Urothelium cell line (cell line): ENCODE measurements at regions not wholly inside any gene's neighbourhood (a gene's known extent, or its start where the extent isn't known, plus 50 kb on each side); places are given as distances from the start of the nearest gene placed in this dataset.

ENCODE experiments used
- DNase-seq: peaks from one replicate; pipeline ENCODE4 v3.0.0; 2011; ENCODE audit warnings: low spot score, mixed read lengths
- FAIRE-seq: peaks from 2 replicates; lab custom pipeline; 2011; peaks lifted over from hg19 to GRCh38; lab: Jason Lieb, UNC

DNA sequence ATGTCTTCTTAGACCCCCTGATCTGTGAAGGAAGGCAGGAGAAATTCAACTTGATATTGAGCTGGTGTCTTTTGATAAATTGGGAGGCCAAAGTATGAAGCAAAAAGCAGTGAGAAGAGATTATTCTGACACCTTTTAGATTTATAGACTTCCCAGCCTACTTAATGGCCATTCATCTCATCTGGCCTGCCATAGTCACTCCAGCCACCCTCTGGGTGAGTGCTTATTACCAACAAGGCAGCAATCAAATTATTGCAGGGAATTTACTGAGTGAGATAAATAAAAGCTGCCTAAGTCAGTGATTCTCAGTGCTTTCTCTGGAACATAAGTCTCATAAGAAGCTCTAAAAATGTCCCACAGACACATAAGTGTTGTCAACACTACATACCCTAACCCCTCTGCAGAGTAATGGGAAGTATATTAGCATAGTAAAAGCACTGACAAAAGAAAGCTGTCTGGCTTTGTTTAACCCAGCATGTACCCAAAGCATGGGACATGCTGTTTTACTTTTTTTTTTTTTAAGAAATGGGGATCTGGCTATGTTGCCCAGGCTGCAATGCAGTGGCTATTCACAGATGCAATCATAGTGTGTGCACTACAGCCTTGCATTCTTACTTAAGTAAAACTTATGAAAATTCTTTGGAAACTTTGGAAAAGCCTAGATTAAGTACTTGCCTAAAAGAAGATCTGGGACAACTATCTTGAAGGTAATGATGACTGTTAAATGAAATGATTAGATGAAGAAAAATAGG is 725.3 kb downstream of the TUSC7 start:
- FAIRE-seq (no peak), DNase-seq (no peak)

DNA sequence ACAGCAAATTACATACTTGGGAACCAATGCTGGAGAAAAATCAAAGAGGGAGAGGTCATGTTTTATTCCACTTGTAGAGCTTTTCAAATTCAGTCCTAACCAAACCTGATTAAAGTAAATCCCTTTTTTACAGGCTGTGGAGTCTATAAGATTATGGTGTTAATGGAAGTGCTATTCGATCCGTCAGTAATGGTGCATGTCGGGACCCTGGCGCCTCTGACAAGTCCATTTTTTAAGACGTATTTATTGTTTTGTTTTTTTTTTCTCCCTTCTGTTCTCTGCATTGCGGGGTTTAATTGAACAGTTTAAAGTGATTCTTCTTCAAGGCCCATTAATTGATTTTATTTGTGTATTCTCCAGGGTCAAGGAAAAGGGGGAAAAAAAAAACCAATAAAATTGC is 725.9 kb downstream of the TUSC7 start:
- FAIRE-seq, result no peak
- no peak for DNase-seq

DNA sequence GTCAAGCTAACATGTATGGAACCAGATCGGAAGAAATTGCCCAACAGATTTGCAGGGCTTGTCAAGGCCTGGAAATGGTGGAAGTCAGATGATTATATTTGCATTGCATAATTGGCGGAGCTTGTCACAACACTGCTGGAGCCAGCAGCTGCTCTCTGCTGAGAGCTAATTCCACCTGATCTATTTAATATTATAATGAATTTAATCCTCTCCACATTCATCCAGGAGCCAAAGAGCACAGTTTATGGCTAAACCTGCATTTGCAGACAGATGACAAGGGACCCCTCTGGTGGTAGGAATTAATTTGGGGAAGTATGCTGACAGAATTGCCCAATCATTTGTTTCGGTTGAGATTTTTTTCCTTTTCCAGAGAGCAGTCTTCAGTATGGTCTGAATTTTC is 730.2 kb downstream of the TUSC7 start:
- DNase-seq (peak; percentile 12), FAIRE-seq (no peak)

DNA sequence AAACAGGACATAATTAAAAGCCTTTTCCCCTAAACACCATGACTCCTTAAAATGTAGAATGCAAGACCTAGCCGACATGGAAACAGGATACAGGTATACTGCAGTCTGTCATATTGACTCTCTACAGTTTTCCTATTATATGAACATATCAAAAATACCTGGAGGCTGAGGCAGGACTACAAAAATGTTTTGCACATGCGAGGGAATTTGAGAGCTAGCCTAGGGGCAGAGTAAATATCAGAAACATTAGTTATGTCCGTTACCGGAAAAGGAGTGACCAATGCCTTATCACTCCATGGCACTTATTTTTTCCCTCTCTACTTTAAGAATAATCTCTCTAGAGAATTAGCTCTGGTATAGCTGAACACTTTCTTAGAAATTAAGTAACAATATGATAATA is 732.3 kb downstream of the TUSC7 start:
- FAIRE-seq, result no peak
- no peak for DNase-seq

DNA sequence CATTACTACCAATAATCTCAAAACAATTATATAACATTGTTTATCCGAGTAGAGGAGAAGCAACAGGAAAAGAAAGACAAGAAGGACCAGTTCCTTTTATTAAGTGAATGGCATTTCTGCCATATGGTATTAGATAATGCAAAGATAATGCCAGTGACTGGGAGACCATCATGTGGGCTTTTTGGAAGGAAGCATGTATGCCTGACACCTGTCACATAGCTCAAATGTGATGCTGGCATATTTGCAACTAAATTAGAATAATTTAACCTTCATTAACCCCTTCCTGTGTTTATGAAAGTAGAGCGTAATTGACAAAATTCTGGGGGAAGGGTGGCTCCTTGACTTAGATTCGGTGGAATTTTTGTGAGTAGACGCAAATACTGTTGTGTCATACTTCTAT is 733.0 kb downstream of the TUSC7 start:
- FAIRE-seq (no peak), DNase-seq (no peak)

DNA sequence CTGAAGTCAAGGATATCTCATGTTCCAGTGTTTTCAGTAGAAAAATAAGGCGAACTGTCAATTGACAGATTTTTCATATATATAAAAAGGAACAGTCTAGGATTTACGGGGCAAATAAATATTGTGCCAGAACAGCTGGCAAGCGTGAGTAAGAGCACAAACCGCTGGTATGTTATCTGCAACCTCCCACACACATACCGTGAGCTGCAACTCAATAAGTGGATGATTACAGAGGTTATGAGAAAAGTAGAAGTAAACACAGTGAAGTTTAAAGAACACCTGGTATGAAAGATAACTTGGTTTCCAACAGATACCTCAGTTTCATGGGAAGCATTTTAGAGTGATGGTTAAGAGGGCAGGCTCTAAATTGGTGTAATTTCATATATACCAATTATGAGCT is 733.4 kb downstream of the TUSC7 start:
- FAIRE-seq (no peak), DNase-seq (peak; percentile 30)

DNA sequence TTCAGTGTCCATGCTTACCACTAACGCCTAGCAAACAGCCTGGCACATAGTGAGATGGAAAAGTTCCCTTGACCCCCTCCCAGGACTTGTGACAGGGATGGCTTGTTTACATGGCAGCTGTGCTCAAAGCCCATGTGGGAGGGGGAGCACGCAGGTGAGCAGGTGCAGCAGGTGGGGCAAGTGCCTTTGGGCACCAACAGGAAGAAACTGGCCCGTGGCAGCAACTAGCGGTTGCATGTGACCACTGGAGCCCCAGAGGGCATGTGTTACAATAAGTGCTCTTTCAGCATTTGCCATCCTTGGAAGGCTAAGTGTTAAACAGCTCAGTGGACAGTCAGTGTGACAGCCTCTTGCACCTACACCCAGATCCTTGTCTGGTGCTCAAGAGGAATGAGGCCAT is 734.6 kb downstream of the TUSC7 start:
- DNase-seq (no peak), FAIRE-seq (no peak)

DNA sequence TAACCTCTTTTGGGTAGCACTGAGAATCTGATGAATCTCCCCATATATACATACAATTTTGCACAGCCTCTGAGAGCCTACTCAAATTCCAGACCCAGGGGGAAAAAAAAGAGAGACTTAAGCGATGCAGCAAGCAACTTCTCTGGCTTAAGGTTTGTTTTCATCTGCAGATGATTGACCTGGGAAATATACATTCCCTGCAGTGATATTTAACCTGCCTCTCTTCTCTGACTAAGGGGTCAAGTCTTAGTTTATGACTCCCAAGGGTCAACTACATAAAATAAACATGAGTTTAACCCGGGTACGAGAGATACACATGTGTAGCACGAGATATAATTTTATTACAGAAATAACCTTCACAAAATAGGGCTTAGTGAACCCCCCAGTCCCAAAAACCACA is 737.8 kb downstream of the TUSC7 start:
- FAIRE-seq (no peak), DNase-seq (no peak)

DNA sequence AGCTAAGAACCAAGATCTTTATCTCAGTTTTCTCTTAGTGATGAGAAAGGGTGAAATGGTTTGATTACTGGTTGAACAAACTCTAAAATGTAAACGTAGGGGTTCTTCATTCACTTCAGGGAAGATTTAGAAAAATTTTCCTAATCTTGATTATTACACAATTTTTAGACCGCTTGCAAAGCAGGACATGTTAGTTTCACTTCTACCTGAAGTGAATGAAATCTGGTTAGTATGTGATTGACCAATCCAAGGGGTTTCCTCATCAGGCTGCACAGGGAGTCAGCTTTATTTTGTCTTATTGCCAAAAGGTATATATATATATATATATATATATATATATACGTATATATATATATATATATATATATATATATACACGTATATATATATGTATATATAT is 740.4 kb downstream of the TUSC7 start:
- FAIRE-seq (no peak), DNase-seq (no peak)

DNA sequence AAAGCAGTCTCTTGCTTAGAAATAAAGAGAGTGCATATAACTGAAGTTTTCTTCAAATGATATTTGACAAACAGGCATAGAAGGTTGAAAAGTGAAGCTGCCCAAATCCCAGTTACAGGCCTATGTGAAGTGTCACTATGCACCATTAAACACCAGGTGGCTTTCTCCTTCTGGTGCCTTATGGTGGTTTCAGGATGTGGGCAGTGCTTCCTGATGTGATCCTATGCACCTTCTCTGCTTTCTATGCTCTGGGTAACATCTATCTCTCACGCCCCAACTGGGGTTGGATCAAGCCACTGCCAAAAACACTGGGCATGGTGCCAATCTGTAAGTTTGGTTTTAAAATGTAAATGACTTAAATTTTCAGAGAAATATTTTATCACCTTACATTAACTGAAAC is 744.7 kb downstream of the TUSC7 start:
- DNase-seq (no peak), FAIRE-seq (no peak)

DNA sequence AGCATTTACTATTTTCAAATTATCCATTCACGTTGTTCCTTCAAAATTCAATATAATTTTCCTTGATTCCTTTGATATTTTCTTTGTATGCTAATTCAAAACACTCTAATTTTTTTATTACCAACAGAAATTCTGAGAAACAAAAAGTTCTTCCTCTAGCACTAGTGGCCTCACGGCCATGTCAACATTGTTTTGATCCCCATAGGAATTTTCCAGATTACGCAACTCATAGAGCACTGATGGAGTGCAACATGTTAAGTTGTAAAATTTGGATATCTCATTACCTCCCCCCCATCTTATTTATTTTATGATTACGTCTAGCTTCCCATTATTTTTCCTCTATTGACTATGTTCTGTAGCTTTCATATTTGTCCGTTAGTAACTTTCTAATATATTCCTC is 745.3 kb downstream of the TUSC7 start:
- DNase-seq, result no peak
- FAIRE-seq, result no peak

DNA sequence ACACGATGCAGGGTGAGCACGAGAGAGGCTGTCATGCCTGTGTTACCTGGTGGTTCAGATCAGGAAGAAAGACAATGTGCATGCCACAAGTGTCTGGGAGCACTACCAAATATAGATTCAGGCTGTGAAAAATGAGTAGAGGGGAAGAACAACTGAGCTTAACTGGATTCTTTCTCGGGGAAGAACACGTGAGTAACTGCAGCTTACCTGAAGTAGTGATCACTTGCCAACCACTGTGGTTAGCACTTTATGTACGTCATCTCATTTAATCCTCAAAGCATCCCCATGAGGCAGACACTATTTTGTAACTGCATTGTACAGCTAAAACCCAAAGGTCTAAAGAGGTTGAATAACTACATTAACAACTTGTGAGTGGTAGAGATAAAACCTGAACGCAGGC is 746.2 kb downstream of the TUSC7 start:
- FAIRE-seq (peak; percentile 53), DNase-seq (no peak)

DNA sequence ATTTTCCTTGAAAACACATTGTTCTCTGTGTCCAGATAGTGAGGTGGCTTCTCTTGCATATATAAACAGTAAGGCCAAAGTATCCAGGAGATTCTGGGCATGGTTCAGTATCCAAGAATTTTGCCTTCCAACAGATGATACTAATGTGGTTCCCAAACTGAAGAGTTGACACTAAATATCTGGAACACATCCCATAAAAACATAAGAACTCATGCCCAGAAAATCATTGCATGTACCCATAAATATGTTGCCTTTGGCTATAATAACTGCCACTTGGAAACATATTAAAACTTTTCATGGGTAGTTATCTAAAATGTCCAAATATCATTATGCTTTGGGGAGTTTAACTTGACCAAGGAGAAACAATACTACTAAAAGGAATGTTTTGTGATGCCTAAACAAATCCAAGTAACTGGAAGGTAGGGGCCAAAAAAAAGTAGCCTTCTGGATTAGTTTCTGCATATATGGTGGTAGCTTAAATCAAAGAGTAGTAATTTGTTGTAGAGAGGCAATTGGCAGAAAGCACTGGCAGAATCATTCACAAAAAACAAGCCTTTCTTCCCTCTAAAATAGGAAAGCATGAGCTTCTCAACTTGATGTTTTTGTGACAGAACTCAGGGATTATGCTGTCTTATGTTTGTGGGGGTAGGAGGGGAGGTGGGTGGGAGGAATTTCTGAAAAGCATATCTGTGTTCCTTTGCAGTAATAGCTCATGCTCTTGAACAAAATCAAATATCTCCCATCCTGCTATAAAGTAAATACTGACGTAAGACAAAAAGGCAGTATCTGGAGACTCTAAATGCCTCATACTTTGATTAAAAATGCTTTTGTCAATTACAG is 753.9 kb downstream of the TUSC7 start:
- FAIRE-seq (no peak), DNase-seq (no peak)

DNA sequence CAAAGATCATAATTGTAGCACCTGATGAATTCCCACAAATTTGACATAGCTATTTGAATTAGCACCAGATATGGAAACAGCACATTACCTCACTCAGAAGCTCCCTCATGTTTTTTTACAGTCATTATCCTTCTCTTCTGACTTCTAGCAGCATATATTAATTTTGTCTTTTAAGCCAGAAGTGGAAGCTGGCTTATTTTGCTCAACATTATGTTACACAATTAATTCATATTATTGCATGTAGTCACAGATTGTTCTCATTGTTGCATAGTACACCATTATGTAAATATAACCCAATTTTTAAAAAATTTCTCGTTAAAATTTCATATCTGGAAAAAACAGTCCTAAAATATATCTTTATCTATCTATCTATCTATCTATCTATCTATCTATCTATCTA is 762.3 kb downstream of the TUSC7 start:
- DNase-seq (no peak), FAIRE-seq (no peak)

DNA sequence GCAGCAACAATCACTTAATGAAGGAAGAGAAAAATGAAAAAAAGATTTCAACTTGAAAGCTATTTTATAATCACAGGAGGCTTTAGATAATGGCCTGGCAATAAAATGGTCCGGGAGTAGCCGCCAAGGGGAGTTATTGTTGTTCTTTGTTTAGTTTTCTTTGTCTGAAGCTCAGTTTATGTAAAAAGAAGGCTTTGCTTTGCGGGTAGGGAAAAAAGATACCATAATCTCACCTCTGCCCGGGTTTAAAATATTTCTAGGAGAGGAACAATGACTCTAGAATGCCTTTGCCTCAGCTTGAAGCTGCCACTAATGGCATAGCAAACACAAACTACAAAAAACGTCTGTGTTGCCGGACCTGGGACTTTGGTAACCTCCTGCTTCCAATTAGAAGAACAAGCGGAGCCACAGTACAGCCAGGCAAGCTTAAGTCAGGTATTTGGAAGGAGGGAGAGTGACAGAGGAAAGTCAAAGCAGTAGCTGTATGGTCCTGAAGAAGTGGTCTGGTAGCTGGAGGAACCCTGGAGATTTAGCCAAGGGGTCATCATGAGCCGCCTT is 764.5 kb downstream of the TUSC7 start:
- no peak for DNase-seq
- FAIRE-seq, result no peak

DNA sequence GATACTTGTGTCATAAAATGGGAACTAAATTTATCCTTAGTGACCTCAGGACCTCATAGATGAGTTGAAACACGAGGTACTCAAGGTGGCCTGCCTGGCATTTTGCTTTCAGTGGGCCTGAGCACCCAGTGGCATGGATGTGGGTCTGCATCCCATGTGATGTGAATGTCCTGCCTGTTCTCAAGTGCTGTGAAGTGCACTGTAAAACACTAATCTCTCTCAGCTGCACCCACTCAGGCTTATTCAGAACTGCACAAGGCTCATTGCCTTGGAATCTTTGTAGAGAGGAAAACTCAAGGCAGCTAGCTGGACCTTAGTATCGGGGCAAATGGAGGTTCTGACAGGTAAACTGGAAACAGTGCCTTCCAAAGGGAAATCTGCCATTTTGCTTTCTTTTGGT is 767.0 kb downstream of the TUSC7 start:
- DNase-seq (no peak), FAIRE-seq (no peak)

DNA sequence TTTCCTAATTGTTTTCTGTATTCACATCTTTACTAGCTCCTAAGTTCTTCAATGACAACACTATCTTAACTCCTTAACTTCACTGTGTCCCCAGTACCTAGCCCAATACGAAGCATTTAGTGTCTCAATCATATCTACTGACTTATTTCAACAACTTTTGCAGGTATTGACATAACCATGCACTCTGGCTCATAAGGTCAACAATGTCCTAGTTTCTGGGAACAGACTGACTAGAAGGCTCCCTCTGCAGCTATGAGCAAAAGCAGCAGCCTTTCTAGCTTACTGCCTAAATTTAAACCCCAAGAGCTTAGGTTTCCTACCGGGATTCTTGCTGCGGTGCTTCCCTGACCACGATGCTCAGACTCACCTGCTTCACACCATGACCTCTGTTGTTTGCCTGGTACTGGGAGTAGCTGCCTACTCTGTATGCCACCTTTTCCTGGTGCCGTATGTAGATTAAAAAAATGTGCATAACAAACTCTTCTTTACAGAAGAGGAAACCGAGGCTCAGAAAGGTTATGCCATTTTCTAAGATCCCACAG is 767.7 kb downstream of the TUSC7 start:
- FAIRE-seq (no peak), DNase-seq (no peak)

DNA sequence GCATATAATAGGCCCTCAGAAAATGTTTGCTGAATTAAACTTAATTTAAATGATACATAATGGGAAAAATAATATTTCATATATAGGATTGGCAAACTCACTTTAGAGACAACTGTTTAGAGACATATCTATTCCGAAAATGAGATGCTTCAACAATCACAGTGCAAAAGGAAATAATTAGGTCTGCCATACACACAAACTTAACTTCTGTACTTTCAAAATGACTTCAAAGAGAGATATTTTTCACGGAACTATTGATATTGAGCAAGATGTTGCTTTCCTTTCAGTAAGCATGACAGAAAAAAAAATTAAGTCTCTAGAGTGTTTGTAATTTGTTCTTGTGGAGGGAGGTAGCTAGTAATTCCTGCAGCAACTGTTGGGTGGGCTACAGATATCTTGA is 769.5 kb downstream of the TUSC7 start:
- FAIRE-seq, result no peak

DNA sequence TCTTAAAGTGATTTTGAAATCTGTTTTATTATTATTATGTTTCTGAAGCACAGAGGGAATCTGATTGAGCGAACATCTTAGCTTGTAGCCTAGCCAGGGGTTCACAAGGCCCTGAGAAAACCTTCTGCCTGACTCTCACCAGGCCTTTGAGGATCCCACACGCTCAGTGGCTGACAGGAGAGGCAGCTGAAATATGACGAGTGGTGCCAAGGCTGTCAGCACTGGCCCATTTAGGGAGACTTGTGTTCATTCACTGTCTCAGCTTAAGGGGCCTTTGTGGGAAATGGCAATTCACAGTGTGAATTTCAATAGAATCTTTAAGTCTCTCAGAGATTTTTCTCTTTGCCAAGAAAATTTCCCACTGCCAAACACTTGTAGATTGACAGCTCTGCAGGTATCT is 770.9 kb downstream of the TUSC7 start:
- no peak for DNase-seq
- no peak for FAIRE-seq

More for the DNA sequence above, 769.5 kb downstream of the TUSC7 start:
- DNase-seq, result no peak

DNA sequence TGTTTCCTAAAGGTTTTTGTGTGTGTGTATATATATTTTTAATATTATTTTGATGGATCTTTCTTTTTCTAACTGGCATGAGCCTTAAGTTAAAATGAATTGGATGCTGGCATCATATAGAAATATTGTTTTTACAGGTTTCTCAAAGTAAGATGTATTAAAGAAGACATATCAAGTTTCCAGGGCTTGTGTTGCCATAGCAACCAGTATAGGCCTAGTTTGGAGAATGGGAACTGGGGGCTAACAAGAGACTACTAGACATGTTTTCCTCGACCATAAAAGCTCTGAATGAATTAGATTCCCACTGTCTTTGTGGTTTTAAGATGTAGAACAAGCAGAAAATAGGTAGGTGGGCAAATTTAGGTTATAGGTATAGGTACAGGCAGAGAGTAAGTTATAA is 771.4 kb downstream of the TUSC7 start:
- FAIRE-seq, result no peak

DNA sequence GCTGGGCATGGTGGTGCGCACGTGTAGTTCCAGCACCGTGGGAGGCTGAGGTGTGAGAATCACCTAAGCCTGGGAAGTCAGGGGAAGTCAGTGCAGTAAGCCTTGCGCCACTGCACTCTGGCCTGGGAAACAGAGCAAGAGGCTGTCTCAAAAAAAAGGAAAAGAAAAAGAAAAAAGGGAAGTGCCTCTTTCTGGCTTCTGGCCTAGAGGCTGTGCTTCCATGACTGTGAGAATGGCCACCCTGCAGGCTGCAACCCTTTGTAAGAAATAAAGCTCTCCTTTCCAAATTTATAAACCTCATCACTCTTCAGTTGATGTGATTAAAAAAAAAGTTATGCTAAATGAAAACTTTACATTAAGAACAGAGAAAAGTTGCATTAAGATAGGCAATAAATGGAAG is 774.3 kb downstream of the TUSC7 start:
- no peak for FAIRE-seq
- DNase-seq, result no peak

More for the DNA sequence above, 771.4 kb downstream of the TUSC7 start:
- DNase-seq, result no peak

DNA sequence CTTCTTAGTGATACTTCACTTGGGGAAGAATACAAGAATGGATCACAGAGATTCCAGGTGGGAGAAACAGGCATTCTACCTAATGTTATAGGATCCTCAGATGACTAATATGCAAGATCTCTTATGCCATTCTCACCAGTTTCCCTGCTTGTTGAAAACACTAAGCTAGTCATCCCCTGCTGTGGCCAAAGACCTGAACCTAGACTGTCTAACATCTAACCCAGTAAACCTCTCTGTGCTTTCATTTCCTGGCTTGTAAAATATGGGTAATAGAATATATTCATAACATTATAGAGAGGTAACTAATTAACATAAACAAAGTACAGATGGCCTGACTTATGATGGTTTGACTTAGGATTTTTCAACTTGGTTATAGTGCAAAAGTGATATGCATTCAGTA is 776.3 kb downstream of the TUSC7 start:
- DNase-seq, result no peak

More for the DNA sequence above, 776.3 kb downstream of the TUSC7 start:
- FAIRE-seq, result no peak
